ENCODE measurements at regions not wholly inside any gene's neighbourhood (a gene's known extent, or its start where the extent isn't known, plus 50 kb on each side); places are given as distances from the start of the nearest gene placed in this dataset.
"Not testable (repeated sequence)": the region's sequence is repeated elsewhere in the genome, so short reads cannot be mapped to it uniquely, and the experiment has no call there.

- not testable (repeated sequence) for TF ChIP-seq EP300 (IDR thresholded peaks at IDR 0.05; ENCODE audit: low read depth); POLR2A (IDR thresholded peaks at IDR 0.05); CTCF (IDR thresholded peaks at IDR 0.05)
Measured at GRCh38 chr2:58386904-58387303, 145.8 kb upstream of the FANCL start.

All from transverse colon (tissue), 3 donors.